ENCODE measurements at regions not wholly inside any gene's neighbourhood (a gene's known extent, or its start where the extent isn't known, plus 50 kb on each side); places are given as distances from the start of the nearest gene placed in this dataset.

DNA sequence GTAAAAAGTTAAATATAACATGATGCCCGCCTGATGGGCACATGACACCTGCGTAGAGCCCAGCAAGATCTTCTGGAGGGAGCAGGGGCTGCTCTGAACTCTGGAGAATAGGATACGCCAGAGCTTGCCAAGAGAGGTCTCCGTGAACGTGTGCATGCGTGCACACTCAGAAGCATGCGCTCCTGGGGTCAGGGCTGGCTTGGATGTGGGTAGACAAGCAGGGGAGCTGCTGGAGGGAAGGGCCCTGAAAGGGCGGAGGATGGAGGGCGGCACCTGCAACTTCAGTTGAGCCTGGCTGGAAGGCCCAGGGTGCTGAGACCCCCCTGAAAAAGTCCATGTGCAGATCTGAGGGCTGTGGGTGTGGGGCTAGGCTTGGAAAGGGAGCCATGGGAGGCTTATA lies 828.4 kb upstream of the SALL3 start:
- Histone ChIP-seq H3K23ac (ENCODE audit: low read depth, low read length, poor library complexity) (no peak overlapping the region), H4K8ac (ENCODE audit: low read depth, low read length) (no peak overlapping the region), H2BK5ac (ENCODE audit: low read length) (no peak overlapping the region), H3K18ac (ENCODE audit: low read length) (no peak overlapping the region), H3K4me3 (ENCODE audit: low read length in 2 of 2) (no peak overlapping the region), H3K27ac (replicated peaks; ENCODE audit: low read length) (no peak overlapping the region), H3K9ac (ENCODE audit: low read depth, low read length, poor library complexity) (no peak overlapping the region), H3K4me2 (ENCODE audit: insufficient read depth, low read length, poor library complexity, severe bottlenecking) (no peak overlapping the region), H3K9me3 (replicated peaks in 1 of 2; ENCODE audit: control insufficient read depth in 2 of 2, insufficient read depth in 1 of 2, low read depth in 1 of 2, low read length in 2 of 2) (peaks cover 0 to 7% of the 10 kb centered on the region in 2 donors), H3K36me3 (replicated peaks in 1 of 2; ENCODE audit: control insufficient read depth in 2 of 2, insufficient read depth in 2 of 2, low read length in 2 of 2) (peaks cover 0 to 3% of the 10 kb centered on the region in 2 donors), H3K4me1 (ENCODE audit: control insufficient read depth in 2 of 2, insufficient read depth in 1 of 2, low read depth in 1 of 2, low read length in 2 of 2) (peaks cover 0 to 1% of the 10 kb centered on the region in 2 donors), H3K79me1 (ENCODE audit: low read depth, low read length) (no peaks in the 10 kb centered on the region), H2BK15ac (ENCODE audit: low read length) (no peak overlapping the region), H3K14ac (ENCODE audit: low read length) (no peak overlapping the region), H2BK120ac (ENCODE audit: low read depth, low read length) (no peak overlapping the region), H3K4ac (ENCODE audit: low read length) (no peak overlapping the region), H2BK12ac (ENCODE audit: low read length) (no peak overlapping the region), H3K27me3 (ENCODE audit: control insufficient read depth in 3 of 3, insufficient read depth in 3 of 3, low read depth in 1 of 3, low read length in 3 of 3) (no peaks in the 10 kb centered on the region), H4K91ac (ENCODE audit: low read depth, low read length, poor library complexity) (no peak overlapping the region), H2AFZ (ENCODE audit: low read length) (no peak overlapping the region), H2AK5ac (ENCODE audit: low read depth, low read length) (no peak overlapping the region)
- no peak for DNase-seq (ENCODE audit: low spot score)
- WGBS, 2 donors (ENCODE audit: extremely low coverage in 2 of 2, insufficient read length in 2 of 2, insufficient replicate concordance in 1 of 2), result no CpG with 5 or more reads among the region's 9 CpGs

DNA sequence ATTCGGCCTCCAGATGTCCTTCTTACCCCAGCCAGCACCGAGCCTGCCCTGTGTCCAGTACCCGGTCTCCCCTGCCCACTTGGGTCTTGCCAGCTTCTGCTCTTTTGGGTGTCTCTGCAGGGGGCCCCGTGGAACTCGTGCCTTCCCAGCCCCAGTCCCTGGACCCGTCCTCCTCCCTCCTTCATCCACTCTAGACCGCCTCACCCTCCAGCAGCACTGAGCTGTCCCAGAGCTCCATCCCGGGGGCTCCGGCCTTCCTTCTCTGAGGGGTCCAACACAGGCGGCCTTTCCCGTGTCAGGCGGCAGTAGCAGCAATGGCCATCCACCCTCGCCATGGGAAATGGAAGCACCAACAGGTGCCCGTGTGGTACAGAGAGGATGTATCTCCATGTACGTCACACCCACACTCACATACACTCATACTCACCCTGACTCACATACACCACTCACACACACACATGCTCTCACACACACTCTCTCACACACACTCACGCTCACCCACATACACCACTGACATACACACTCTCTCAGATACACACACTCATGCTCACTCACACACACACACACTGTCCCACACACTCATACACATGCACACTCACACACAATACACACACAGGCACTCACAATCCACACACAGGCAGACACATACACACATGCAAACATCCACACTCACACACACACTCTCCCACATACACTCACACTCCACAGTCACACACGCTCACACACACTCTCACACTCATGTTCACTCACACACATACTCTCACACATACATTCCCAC lies 827.5 kb upstream of the SALL3 start:
- no peak overlapping the region for H2BK15ac ChIP-seq (ENCODE audit: low read length)
- H3K14ac ChIP-seq (ENCODE audit: low read length), result peak overlapping the region; percentile 75
- no peak overlapping the region for H2BK12ac ChIP-seq (ENCODE audit: low read length)
- no peak overlapping the region for H2BK5ac ChIP-seq (ENCODE audit: low read length)
- peak overlapping the region; percentile 53 for H3K9ac ChIP-seq (ENCODE audit: low read depth, low read length, poor library complexity)
- H3K4ac ChIP-seq (ENCODE audit: low read length), result no peak overlapping the region
- no peaks in the 10 kb centered on the region for H3K27me3 ChIP-seq (ENCODE audit: control insufficient read depth in 3 of 3, insufficient read depth in 3 of 3, low read depth in 1 of 3, low read length in 3 of 3)
- H2BK120ac ChIP-seq (ENCODE audit: low read depth, low read length), result no peak overlapping the region
- H3K4me1 ChIP-seq (ENCODE audit: control insufficient read depth in 2 of 2, insufficient read depth in 1 of 2, low read depth in 1 of 2, low read length in 2 of 2), result peaks cover 0 to 1% of the 10 kb centered on the region in 2 donors
- H4K91ac ChIP-seq (ENCODE audit: low read depth, low read length, poor library complexity), result peak overlapping the region; percentile 11
- H3K18ac ChIP-seq (ENCODE audit: low read length), result peak overlapping the region; percentile 77
- peak overlapping the region; percentile 85 for H2AK5ac ChIP-seq (ENCODE audit: low read depth, low read length)
- peaks cover 0 to 7% of the 10 kb centered on the region in 2 donors for H3K9me3 ChIP-seq (replicated peaks in 1 of 2; ENCODE audit: control insufficient read depth in 2 of 2, insufficient read depth in 1 of 2, low read depth in 1 of 2, low read length in 2 of 2)
- no peaks in the 10 kb centered on the region for H3K79me1 ChIP-seq (ENCODE audit: low read depth, low read length)
- H3K4me3 ChIP-seq (ENCODE audit: low read length in 2 of 2), result peak overlapping the region in 1 of 2 donors; percentile 63
- H3K4me2 ChIP-seq (ENCODE audit: insufficient read depth, low read length, poor library complexity, severe bottlenecking), result no peak overlapping the region
- WGBS, 2 donors (ENCODE audit: extremely low coverage in 2 of 2, insufficient read length in 2 of 2, insufficient replicate concordance in 1 of 2), result 100% methylated on average over 1 to 2 of the region's 17 CpGs
- no peak overlapping the region for H4K8ac ChIP-seq (ENCODE audit: low read depth, low read length)
- H3K23ac ChIP-seq (ENCODE audit: low read depth, low read length, poor library complexity), result peak overlapping the region; percentile 25
- H3K27ac ChIP-seq (replicated peaks; ENCODE audit: low read length), result no peak overlapping the region
- no peak overlapping the region for H2AFZ ChIP-seq (ENCODE audit: low read length)
- DNase-seq (ENCODE audit: low spot score), result no peak
- peaks cover 0 to 3% of the 10 kb centered on the region in 2 donors for H3K36me3 ChIP-seq (replicated peaks in 1 of 2; ENCODE audit: control insufficient read depth in 2 of 2, insufficient read depth in 2 of 2, low read length in 2 of 2)

DNA sequence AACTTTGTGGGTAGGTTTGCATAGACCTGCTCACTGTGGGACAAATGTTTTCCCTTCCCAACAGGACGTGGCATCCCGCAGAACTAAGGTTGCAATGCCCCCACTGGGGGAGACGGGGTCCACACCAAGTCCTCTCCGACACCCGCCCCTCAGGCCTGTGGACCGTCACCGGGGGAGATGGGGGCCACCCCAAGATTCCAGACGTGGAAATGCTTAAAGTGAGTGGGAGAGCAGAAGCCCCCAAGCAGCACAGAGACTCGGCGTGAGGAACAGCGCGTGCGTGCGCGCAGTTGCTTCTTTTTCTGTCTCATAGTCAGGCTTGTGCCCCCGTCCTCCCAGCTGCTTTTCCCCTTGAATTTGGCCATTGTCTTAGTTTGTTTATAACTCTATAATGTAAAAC lies 826.3 kb upstream of the SALL3 start:
- peak overlapping the region; percentile 71 for H2BK5ac ChIP-seq (ENCODE audit: low read length)
- no peaks in the 10 kb centered on the region for H3K27me3 ChIP-seq (ENCODE audit: control insufficient read depth in 3 of 3, insufficient read depth in 3 of 3, low read depth in 1 of 3, low read length in 3 of 3)
- H3K4me3 ChIP-seq (ENCODE audit: low read length in 2 of 2), result no peak overlapping the region
- peak overlapping the region; percentile 42 for H3K18ac ChIP-seq (ENCODE audit: low read length)
- H3K4me2 ChIP-seq (ENCODE audit: insufficient read depth, low read length, poor library complexity, severe bottlenecking), result no peak overlapping the region
- H2AK5ac ChIP-seq (ENCODE audit: low read depth, low read length), result no peak overlapping the region
- H3K9me3 ChIP-seq (replicated peaks in 1 of 2; ENCODE audit: control insufficient read depth in 2 of 2, insufficient read depth in 1 of 2, low read depth in 1 of 2, low read length in 2 of 2), result peaks cover 0 to 7% of the 10 kb centered on the region in 2 donors
- H2BK12ac ChIP-seq (ENCODE audit: low read length), result no peak overlapping the region
- H3K14ac ChIP-seq (ENCODE audit: low read length), result no peak overlapping the region
- H3K4me1 ChIP-seq (ENCODE audit: control insufficient read depth in 2 of 2, insufficient read depth in 1 of 2, low read depth in 1 of 2, low read length in 2 of 2), result peaks cover 0 to 1% of the 10 kb centered on the region in 2 donors
- no peak overlapping the region for H3K23ac ChIP-seq (ENCODE audit: low read depth, low read length, poor library complexity)
- no peak overlapping the region for H2BK15ac ChIP-seq (ENCODE audit: low read length)
- H3K36me3 ChIP-seq (replicated peaks in 1 of 2; ENCODE audit: control insufficient read depth in 2 of 2, insufficient read depth in 2 of 2, low read length in 2 of 2), result peaks cover 0 to 3% of the 10 kb centered on the region in 2 donors
- H3K79me1 ChIP-seq (ENCODE audit: low read depth, low read length), result no peaks in the 10 kb centered on the region
- no peak overlapping the region for H4K8ac ChIP-seq (ENCODE audit: low read depth, low read length)
- WGBS, 2 donors (ENCODE audit: extremely low coverage in 2 of 2, insufficient read length in 2 of 2, insufficient replicate concordance in 1 of 2), result no CpG with 5 or more reads among the region's 16 CpGs
- no peak overlapping the region for H3K27ac ChIP-seq (replicated peaks; ENCODE audit: low read length)
- no peak overlapping the region for H2AFZ ChIP-seq (ENCODE audit: low read length)
- no peak overlapping the region for H2BK120ac ChIP-seq (ENCODE audit: low read depth, low read length)
- no peak overlapping the region for H4K91ac ChIP-seq (ENCODE audit: low read depth, low read length, poor library complexity)
- DNase-seq (ENCODE audit: low spot score), result no peak
- no peak overlapping the region for H3K9ac ChIP-seq (ENCODE audit: low read depth, low read length, poor library complexity)
- no peak overlapping the region for H3K4ac ChIP-seq (ENCODE audit: low read length)

DNA sequence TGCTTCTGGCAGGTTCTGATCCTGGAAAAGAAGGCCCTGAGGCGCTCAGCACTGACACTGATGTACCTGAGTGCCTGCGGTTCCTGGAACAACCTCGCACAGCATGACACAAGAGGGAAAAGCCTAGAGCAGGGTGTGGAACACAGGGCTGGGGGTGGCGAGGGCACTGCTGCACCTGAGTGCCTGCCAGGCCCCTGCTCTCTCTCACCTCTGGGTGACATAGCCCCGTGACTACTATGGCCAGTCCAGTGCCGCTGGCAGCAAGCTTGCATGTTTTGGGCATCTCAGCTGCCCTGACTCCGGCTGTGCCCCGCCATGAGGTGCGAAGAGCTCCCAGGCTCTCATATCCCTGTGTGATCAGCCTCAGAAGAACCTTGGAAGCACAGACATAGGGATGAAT lies 825.2 kb upstream of the SALL3 start:
- Histone ChIP-seq H3K79me1 (ENCODE audit: low read depth, low read length) (no peaks in the 10 kb centered on the region), H2BK15ac (ENCODE audit: low read length) (no peak overlapping the region), H3K27me3 (ENCODE audit: control insufficient read depth in 3 of 3, insufficient read depth in 3 of 3, low read depth in 1 of 3, low read length in 3 of 3) (no peaks in the 10 kb centered on the region), H3K14ac (ENCODE audit: low read length) (peak overlapping the region; percentile 21), H3K27ac (replicated peaks; ENCODE audit: low read length) (no peak overlapping the region), H3K4me3 (ENCODE audit: low read length in 2 of 2) (no peak overlapping the region), H2BK12ac (ENCODE audit: low read length) (no peak overlapping the region), H3K36me3 (replicated peaks in 1 of 2; ENCODE audit: control insufficient read depth in 2 of 2, insufficient read depth in 2 of 2, low read length in 2 of 2) (peaks cover 0 to 3% of the 10 kb centered on the region in 2 donors), H4K91ac (ENCODE audit: low read depth, low read length, poor library complexity) (peak overlapping the region; percentile 17), H4K8ac (ENCODE audit: low read depth, low read length) (no peak overlapping the region), H3K18ac (ENCODE audit: low read length) (peak overlapping the region; percentile 86), H3K9ac (ENCODE audit: low read depth, low read length, poor library complexity) (no peak overlapping the region), H3K4me2 (ENCODE audit: insufficient read depth, low read length, poor library complexity, severe bottlenecking) (no peak overlapping the region), H3K23ac (ENCODE audit: low read depth, low read length, poor library complexity) (no peak overlapping the region), H2AFZ (ENCODE audit: low read length) (no peak overlapping the region), H3K4me1 (ENCODE audit: control insufficient read depth in 2 of 2, insufficient read depth in 1 of 2, low read depth in 1 of 2, low read length in 2 of 2) (peaks cover 0 to 1% of the 10 kb centered on the region in 2 donors), H3K9me3 (replicated peaks in 1 of 2; ENCODE audit: control insufficient read depth in 2 of 2, insufficient read depth in 1 of 2, low read depth in 1 of 2, low read length in 2 of 2) (peaks cover 0 to 5% of the 10 kb centered on the region in 2 donors), H2AK5ac (ENCODE audit: low read depth, low read length) (peak overlapping the region; percentile 37), H3K4ac (ENCODE audit: low read length) (no peak overlapping the region), H2BK120ac (ENCODE audit: low read depth, low read length) (no peak overlapping the region), H2BK5ac (ENCODE audit: low read length) (no peak overlapping the region)
- DNase-seq (ENCODE audit: low spot score), result no peak
- WGBS, 2 donors (ENCODE audit: extremely low coverage in 2 of 2, insufficient read length in 2 of 2, insufficient replicate concordance in 1 of 2), result no CpG with 5 or more reads among the region's 9 CpGs

All from neuronal stem cell (in vitro differentiated cells).